ENCODE measurements at regions not wholly inside any gene's neighbourhood (a gene's known extent, or its start where the extent isn't known, plus 50 kb on each side); places are given as distances from the start of the nearest gene placed in this dataset.
"Not testable (repeated sequence)": the region's sequence is repeated elsewhere in the genome, so short reads cannot be mapped to it uniquely, and the experiment has no call there.

DNA sequence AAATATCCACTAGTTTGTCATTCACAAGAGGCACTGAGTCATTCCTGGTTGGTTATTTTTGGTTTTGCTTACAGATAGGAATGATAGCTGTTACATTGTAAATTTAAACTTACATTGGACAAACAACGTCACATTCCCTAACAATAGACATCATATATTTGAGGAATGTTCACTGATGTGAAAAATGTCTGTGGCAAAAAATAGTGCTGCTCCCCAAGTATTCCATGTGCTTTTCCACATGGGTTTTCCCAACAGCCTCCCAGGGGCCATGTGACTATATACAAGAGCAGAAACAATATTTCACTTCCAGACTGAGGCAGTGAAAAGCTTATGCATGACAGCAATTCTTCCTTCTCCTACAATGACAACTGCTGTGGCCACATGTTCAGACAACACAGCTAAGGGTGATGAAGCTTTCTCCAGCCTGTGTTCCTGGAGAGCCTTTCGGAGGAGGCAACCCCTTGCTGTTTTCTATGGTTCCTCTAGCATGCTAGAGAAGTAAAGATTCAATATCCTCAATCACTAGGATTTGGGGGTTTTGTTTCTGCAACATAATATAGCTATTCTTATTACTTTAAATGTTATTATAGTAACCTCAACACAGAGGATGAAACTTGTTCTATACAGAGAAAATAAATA, 202.7 kb downstream of the PTH2R start:
- no peak for FAIRE-seq
- TF ChIP-seq POLR2AphosphoS5 (IDR thresholded peaks at IDR 0.05; ENCODE audit: low read depth, low read length) (no peak), TAF1 (IDR thresholded peaks at IDR 0.05; ENCODE audit: borderline replicate concordance, low read depth, low read length) (no peak), POLR2A (IDR thresholded peaks at IDR 0.05; ENCODE audit: low read depth, low read length) (no peak)
- no peak for DNase-seq (ENCODE audit: insufficient read length)

DNA sequence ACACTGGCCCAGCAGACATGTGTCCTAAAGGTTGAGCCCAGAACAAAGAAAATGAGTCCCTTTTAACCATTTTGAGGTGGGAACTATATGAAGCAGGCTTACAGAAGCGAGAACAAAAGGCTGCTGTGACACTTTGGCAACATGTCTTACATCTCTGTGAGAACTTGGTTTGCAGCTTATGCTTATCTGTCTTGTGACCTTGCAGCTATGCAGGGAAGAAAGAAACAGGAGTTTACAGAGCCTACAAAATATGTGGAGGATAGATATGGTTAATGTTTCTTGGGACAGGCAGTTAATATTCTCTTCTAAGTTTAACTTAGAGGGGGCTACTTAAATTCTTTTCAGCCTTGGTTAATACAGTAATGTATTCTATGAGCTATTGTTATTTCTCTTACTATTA, 209.1 kb downstream of the PTH2R start:
- DNase-seq (ENCODE audit: insufficient read length); FAIRE-seq: not testable (repeated sequence)

DNA sequence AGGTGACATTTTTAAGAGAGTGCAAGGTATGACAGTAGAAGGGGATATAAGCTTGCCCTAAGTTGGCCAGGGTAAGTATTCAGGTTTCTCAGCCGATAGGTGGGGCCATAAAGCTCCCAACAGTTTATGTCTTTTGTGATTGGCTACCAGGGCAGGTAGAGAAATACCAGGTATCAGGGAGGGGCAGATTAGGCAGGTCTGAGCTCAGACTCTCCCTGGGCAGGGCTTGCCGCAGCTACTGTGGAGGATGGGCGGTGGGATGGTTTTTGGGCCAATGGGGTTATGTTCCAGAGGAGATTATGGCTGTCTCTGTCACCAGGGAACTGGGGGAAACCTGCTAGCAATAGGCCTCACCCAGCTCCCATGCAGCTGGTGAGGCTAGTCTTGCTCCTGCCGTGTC, 211.6 kb downstream of the PTH2R start:
- DNase-seq (ENCODE audit: insufficient read length), result no peak
- TF ChIP-seq POLR2A (IDR thresholded peaks at IDR 0.05; ENCODE audit: low read depth, low read length) (no peak), POLR2AphosphoS5 (IDR thresholded peaks at IDR 0.05; ENCODE audit: low read depth, low read length) (no peak), TAF1 (IDR thresholded peaks at IDR 0.05; ENCODE audit: borderline replicate concordance, low read depth, low read length) (no peak)
- FAIRE-seq, result no peak

- TF ChIP-seq TAF1 (IDR thresholded peaks at IDR 0.05; ENCODE audit: borderline replicate concordance, low read depth, low read length), result no peak
- FAIRE-seq (no peak), DNase-seq (ENCODE audit: insufficient read length) (no peak)
Measured at GRCh38 chr2:208619993-208620392, 213.4 kb downstream of the PTH2R start.

DNA sequence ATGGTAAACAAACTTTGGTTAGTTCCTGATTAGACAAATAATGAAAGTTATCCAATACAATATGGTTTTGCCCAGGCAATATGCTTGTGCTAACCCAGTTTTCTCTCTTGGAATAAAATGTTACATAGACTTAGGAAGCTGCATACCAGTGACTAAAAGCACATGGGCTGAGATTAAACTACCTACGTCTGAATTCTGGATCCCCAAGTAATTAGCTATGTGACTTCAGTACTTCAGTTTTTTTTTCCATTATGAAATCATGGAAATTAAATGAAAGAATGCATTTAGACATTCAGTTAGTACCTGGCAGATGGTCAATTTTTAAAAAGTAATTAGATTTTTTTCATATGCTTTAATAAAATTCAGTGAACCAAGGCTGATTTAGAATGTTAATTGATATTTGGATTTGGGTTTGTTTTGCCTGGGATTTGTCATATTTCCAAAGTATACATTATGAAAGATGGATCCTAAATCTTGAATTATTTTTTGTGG, 213.9 kb downstream of the PTH2R start:
- DNase-seq (ENCODE audit: insufficient read length), result no peak
- no peak for TF ChIP-seq TAF1 (IDR thresholded peaks at IDR 0.05; ENCODE audit: borderline replicate concordance, low read depth, low read length)
- TF ChIP-seq POLR2AphosphoS5 (IDR thresholded peaks at IDR 0.05; ENCODE audit: low read depth, low read length), result no peak
- no peak for TF ChIP-seq POLR2A (IDR thresholded peaks at IDR 0.05; ENCODE audit: low read depth, low read length)
- FAIRE-seq, result no peak

DNA sequence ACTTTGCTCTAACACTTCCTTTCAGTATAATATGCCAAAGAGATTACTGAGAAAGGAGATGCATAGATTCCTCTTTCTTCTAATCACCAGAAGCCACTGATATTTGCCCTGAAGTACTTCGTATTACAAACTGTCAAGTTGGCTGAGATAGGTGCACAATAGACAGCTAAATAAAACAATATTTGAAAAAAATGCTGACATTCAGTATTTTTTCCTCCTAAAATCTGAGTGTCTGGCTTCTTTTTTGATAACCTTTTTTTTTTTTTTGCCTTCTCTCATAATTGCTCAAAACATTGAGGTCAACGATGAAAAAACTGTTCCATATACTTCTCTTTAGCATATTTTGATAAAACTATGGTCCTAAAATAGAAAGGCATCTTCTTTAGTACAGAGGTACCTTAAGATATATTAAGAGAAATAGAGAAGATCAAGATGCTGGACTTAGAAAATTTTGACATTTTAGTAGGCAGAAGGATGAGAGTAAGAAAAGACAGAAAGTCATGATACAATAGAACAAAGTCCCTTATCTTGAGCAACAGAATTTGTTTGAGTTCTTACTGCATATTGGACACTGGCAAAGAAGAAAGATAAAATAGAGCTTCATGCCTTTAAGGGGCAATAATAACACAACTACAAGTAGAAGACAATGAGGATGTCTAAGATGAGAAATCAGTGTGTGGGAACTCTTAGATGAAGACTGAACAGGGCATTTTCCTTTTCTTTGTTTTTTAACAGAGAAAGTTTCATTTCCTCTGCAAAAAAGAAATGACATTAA, 220.7 kb downstream of the PTH2R start:
- TF ChIP-seq TAF1 (IDR thresholded peaks at IDR 0.05; ENCODE audit: borderline replicate concordance, low read depth, low read length), result no peak
- no peak for TF ChIP-seq POLR2AphosphoS5 (IDR thresholded peaks at IDR 0.05; ENCODE audit: low read depth, low read length)
- no peak for TF ChIP-seq POLR2A (IDR thresholded peaks at IDR 0.05; ENCODE audit: low read depth, low read length)
- DNase-seq (ENCODE audit: insufficient read length), result no peak
- FAIRE-seq, result no peak

DNA sequence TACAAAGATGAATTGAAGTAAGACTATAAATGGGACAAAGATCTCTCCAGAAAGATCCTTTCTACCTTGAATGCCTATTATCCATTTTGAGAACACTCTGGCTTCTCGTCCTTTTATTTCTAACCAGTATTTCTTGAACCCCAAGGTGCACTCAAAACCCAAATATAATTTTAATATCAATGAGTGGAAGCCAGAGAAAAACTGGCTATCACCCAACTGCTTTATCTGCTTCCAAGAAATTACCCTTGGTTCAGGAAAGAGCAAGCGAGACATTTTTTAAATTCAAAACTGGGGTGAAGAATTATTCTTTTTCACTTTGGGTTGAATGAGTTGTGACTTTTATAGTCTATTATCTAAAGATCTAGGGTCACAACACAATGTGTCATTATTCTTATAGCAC, 221.3 kb downstream of the PTH2R start:
- FAIRE-seq (no peak), DNase-seq (ENCODE audit: insufficient read length) (no peak)
- no peak for TF ChIP-seq TAF1 (IDR thresholded peaks at IDR 0.05; ENCODE audit: borderline replicate concordance, low read depth, low read length)
- TF ChIP-seq POLR2A (IDR thresholded peaks at IDR 0.05; ENCODE audit: low read depth, low read length), result no peak
- no peak for TF ChIP-seq POLR2AphosphoS5 (IDR thresholded peaks at IDR 0.05; ENCODE audit: low read depth, low read length)

DNA sequence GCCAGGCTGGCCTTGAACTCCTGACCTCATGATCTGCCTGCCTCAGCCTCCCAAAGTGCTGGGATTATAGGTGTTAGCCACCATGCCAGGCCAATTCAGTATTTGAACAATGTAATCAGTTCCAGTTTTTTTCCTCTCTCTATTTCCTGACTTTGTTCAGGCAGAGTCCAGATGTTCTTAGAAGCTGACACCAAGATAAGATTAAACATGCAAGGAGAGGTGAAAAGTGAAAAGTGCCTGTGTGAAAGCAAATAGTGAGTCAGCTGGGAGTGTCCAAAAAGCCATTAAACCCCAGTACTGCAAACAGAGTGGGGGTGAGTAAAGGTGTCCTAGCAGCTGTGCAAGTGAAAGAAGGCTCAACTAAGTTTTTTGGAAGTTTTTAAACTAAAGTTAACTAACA, 231.5 kb downstream of the PTH2R start:
- TF ChIP-seq POLR2AphosphoS5 (IDR thresholded peaks at IDR 0.05; ENCODE audit: low read depth, low read length), result no peak
- no peak for TF ChIP-seq TAF1 (IDR thresholded peaks at IDR 0.05; ENCODE audit: borderline replicate concordance, low read depth, low read length)
- TF ChIP-seq POLR2A (IDR thresholded peaks at IDR 0.05; ENCODE audit: low read depth, low read length), result no peak
- no peak for DNase-seq (ENCODE audit: insufficient read length)
- FAIRE-seq, result no peak

DNA sequence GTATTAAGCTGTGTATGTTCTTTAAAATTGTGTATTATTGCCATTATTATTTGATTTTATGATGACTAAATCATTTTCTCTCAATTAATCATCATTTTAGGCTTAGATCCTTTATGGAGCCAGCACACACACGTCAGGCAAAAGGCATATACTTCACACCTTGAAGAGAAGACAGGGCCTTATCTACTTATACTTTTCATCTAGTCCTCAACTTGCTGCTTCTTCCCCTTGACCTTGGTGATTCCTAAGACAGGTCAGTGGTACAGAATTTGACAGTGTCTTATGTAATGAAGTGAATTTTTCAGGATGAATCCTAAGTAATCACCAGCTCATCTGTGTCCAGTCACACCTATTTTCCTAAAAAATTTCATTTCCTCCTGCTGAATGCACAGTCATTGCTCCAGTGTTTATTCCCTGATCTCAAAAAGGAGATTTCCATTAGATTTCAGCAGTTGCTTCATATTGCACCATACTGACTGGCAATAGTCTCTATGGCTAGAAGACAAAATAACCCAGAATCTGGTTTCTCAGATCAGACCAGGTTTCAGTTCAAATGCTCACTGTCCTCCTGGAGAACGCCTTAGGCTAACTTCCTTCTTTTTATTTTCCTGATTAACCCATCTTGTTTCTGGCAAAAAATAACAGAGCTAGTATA, 235.7 kb downstream of the PTH2R start:
- FAIRE-seq (no peak), DNase-seq (ENCODE audit: insufficient read length) (no peak)
- no peak for TF ChIP-seq POLR2A (IDR thresholded peaks at IDR 0.05; ENCODE audit: low read depth, low read length)
- TF ChIP-seq POLR2AphosphoS5 (IDR thresholded peaks at IDR 0.05; ENCODE audit: low read depth, low read length), result no peak
- TF ChIP-seq TAF1 (IDR thresholded peaks at IDR 0.05; ENCODE audit: borderline replicate concordance, low read depth, low read length), result no peak

DNA sequence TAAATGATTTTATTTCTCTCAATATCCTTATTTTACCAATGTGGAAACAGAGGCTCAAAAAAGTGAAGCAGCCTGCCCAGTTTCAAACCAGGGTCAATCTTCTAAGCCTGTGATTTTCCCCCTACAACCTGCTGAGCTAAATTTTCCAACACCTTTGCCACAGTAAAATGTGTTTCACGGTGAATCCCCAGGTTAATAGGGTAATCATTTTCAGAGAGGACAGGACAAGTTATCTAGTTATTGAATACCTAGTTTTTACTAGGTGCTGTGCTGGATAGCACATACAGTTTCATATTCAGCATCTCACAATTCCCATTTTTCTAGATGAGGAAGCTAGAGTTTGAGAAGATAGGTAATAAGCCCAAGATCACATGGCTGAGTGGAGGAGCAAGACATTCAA, 236.6 kb downstream of the PTH2R start:
- FAIRE-seq (no peak), DNase-seq (ENCODE audit: insufficient read length) (no peak)
- TF ChIP-seq POLR2A (IDR thresholded peaks at IDR 0.05; ENCODE audit: low read depth, low read length) (no peak), POLR2AphosphoS5 (IDR thresholded peaks at IDR 0.05; ENCODE audit: low read depth, low read length) (no peak), TAF1 (IDR thresholded peaks at IDR 0.05; ENCODE audit: borderline replicate concordance, low read depth, low read length) (no peak)

DNA sequence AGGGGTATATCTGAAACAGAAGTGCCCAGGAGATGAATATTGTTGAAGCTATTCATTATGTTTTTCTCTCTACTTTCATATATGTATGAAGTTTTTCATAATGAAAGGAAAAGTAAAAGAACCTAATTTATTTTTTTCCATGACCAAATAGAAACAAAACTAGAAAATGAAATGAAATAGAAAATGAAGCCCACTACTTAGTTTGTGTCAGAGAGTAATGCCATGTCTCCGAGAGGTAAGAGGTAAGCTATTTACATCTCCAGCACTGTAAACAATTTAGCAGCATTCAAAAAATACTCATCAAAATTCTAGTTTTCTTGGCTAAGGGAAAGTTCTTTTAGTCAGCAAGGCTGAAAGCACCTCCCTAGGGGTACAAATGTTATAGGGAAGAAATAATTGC, 238.6 kb downstream of the PTH2R start:
- TF ChIP-seq POLR2A (IDR thresholded peaks at IDR 0.05; ENCODE audit: low read depth, low read length) (no peak), POLR2AphosphoS5 (IDR thresholded peaks at IDR 0.05; ENCODE audit: low read depth, low read length) (no peak)
- FAIRE-seq (no peak), DNase-seq (ENCODE audit: insufficient read length) (no peak)

- FAIRE-seq (no peak), DNase-seq (ENCODE audit: insufficient read length) (no peak)
- TF ChIP-seq TAF1 (IDR thresholded peaks at IDR 0.05; ENCODE audit: borderline replicate concordance, low read depth, low read length), result no peak
Measured at GRCh38 chr2:208648368-208648767, 241.8 kb downstream of the PTH2R start.

Measured in GM12892 (cell line).